ENCODE measurements at regions not wholly inside any gene's neighbourhood (a gene's known extent, or its start where the extent isn't known, plus 50 kb on each side); places are given as distances from the start of the nearest gene placed in this dataset.

GRCh38 chr18:1976484-1976883, 594.8 kb downstream of the METTL4 start:
- FAIRE-seq: no peak
- DNase-seq: peak in 3 of 5 donors; percentile 11 to 29 (median 12)
- Histone ChIP-seq H3K27me3 (ENCODE audit: control insufficient read depth, insufficient read depth, low read length) (no peaks in the 10 kb centered on the region), H3K36me3 (ENCODE audit: control insufficient read depth in 2 of 3, insufficient read depth in 3 of 3, low read length in 3 of 3) (no peaks in the 10 kb centered on the region), H3K9me3 (ENCODE audit: control insufficient read depth in 2 of 3, insufficient read depth in 1 of 3, low read length in 3 of 3) (no peaks in the 10 kb centered on the region), H3K4me3 (ENCODE audit: low read length in 3 of 3) (no peak overlapping the region), H3K9ac (ENCODE audit: low read length in 3 of 3) (no peak overlapping the region), H3K27ac (ENCODE audit: low read depth in 2 of 2, low read length in 2 of 2) (no peak overlapping the region), H3K4me1 (ENCODE audit: control insufficient read depth in 2 of 3, insufficient read depth in 2 of 3, low read depth in 1 of 3, low read length in 3 of 3) (no peaks in the 10 kb centered on the region)
- intact Hi-C loops (cut with DNase I): no loop called here
- TF ChIP-seq CTCF (IDR thresholded peaks at IDR 0.05; ENCODE audit: borderline replicate concordance, extremely low read depth, insufficient read depth): no peak

GRCh38 chr18:1982056-1982455, 589.2 kb downstream of the METTL4 start:
- H3K9ac ChIP-seq (ENCODE audit: low read length in 3 of 3): no peak overlapping the region
- no peaks in the 10 kb centered on the region for H3K36me3 ChIP-seq (ENCODE audit: control insufficient read depth in 2 of 3, insufficient read depth in 3 of 3, low read length in 3 of 3)
- H3K4me1 ChIP-seq (ENCODE audit: control insufficient read depth in 2 of 3, insufficient read depth in 2 of 3, low read depth in 1 of 3, low read length in 3 of 3): no peaks in the 10 kb centered on the region
- no peak overlapping the region for H3K4me3 ChIP-seq (ENCODE audit: low read length in 3 of 3)
- H3K27ac ChIP-seq (ENCODE audit: low read depth in 2 of 2, low read length in 2 of 2): no peak overlapping the region
- DNase-seq (no peak), FAIRE-seq (no peak)
- intact Hi-C loops (cut with DNase I): no loop called here
- no peaks in the 10 kb centered on the region for H3K9me3 ChIP-seq (ENCODE audit: control insufficient read depth in 2 of 3, insufficient read depth in 1 of 3, low read length in 3 of 3)
- H3K27me3 ChIP-seq (ENCODE audit: control insufficient read depth, insufficient read depth, low read length): no peaks in the 10 kb centered on the region
- no peak for TF ChIP-seq CTCF (IDR thresholded peaks at IDR 0.05; ENCODE audit: borderline replicate concordance, extremely low read depth, insufficient read depth)

- H3K27me3 ChIP-seq (ENCODE audit: control insufficient read depth, insufficient read depth, low read length): no peaks in the 10 kb centered on the region
- H3K27ac ChIP-seq (ENCODE audit: low read depth in 2 of 2, low read length in 2 of 2): no peak overlapping the region
- H3K4me3 ChIP-seq (ENCODE audit: low read length in 3 of 3): no peak overlapping the region
- no peaks in the 10 kb centered on the region for H3K9me3 ChIP-seq (ENCODE audit: control insufficient read depth in 2 of 3, insufficient read depth in 1 of 3, low read length in 3 of 3)
- intact Hi-C loops (cut with DNase I): no loop called here
- TF ChIP-seq CTCF (IDR thresholded peaks at IDR 0.05; ENCODE audit: borderline replicate concordance, extremely low read depth, insufficient read depth): no peak
- no peak for DNase-seq
- H3K36me3 ChIP-seq (ENCODE audit: control insufficient read depth in 2 of 3, insufficient read depth in 3 of 3, low read length in 3 of 3): no peaks in the 10 kb centered on the region
- no peak overlapping the region for H3K9ac ChIP-seq (ENCODE audit: low read length in 3 of 3)
- no peaks in the 10 kb centered on the region for H3K4me1 ChIP-seq (ENCODE audit: control insufficient read depth in 2 of 3, insufficient read depth in 2 of 3, low read depth in 1 of 3, low read length in 3 of 3)
- FAIRE-seq: no peak
These were observed 587.4 kb downstream of the METTL4 start for GRCh38 chr18:1983746-1984515.

GRCh38 chr18:1993866-1994265, 577.4 kb downstream of the METTL4 start:
- intact Hi-C loops (cut with DNase I): no loop called here
- no peak overlapping the region for H3K9ac ChIP-seq (ENCODE audit: low read length in 3 of 3)
- no peaks in the 10 kb centered on the region for H3K27me3 ChIP-seq (ENCODE audit: control insufficient read depth, insufficient read depth, low read length)
- FAIRE-seq (no peak), DNase-seq (no peak)
- no peak overlapping the region for H3K4me3 ChIP-seq (ENCODE audit: low read length in 3 of 3)
- no peaks in the 10 kb centered on the region for H3K9me3 ChIP-seq (ENCODE audit: control insufficient read depth in 2 of 3, insufficient read depth in 1 of 3, low read length in 3 of 3)
- no peaks in the 10 kb centered on the region for H3K4me1 ChIP-seq (ENCODE audit: control insufficient read depth in 2 of 3, insufficient read depth in 2 of 3, low read depth in 1 of 3, low read length in 3 of 3)
- no peak overlapping the region for H3K27ac ChIP-seq (ENCODE audit: low read depth in 2 of 2, low read length in 2 of 2)
- TF ChIP-seq CTCF (IDR thresholded peaks at IDR 0.05; ENCODE audit: borderline replicate concordance, extremely low read depth, insufficient read depth): no peak
- no peaks in the 10 kb centered on the region for H3K36me3 ChIP-seq (ENCODE audit: control insufficient read depth in 2 of 3, insufficient read depth in 3 of 3, low read length in 3 of 3)

Measured in kidney (tissue), 13 donors.